ENCODE measurements at regions not wholly inside any gene's neighbourhood (a gene's known extent, or its start where the extent isn't known, plus 50 kb on each side); places are given as distances from the start of the nearest gene placed in this dataset.
"Not testable (repeated sequence)": the region's sequence is repeated elsewhere in the genome, so short reads cannot be mapped to it uniquely, and the experiment has no call there.

- H3K9me2 ChIP-seq (replicated peaks; ENCODE audit: insufficient read depth, low read length), result no peaks in the 10 kb centered on the region
- no peaks in the 10 kb centered on the region for H3K4me1 ChIP-seq (ENCODE audit: low read length)
- DNase-seq, result no peak
- H3K27ac ChIP-seq (ENCODE audit: low read length), result no peak overlapping the region
- H2AFZ ChIP-seq (ENCODE audit: low read length), result no peak overlapping the region
- H3K27me3 ChIP-seq (replicated peaks; ENCODE audit: insufficient read depth, low read length), result no peaks in the 10 kb centered on the region
- H3K36me3 ChIP-seq (replicated peaks; ENCODE audit: insufficient read depth, low read length), result no peaks in the 10 kb centered on the region
- no peaks in the 10 kb centered on the region for H3K9me3 ChIP-seq (replicated peaks; ENCODE audit: insufficient read depth, low read length)
- no peaks in the 10 kb centered on the region for H4K20me1 ChIP-seq (ENCODE audit: insufficient read depth, low read length)
- H3K79me2 ChIP-seq (ENCODE audit: low read length), result no peaks in the 10 kb centered on the region
- H3K9ac ChIP-seq (ENCODE audit: low read length), result no peak overlapping the region
- H3F3A ChIP-seq (ENCODE audit: insufficient read depth, low read length), result no peaks in the 10 kb centered on the region
- no peak overlapping the region for H3K4me2 ChIP-seq (ENCODE audit: low read depth, low read length)
- no peak for TF ChIP-seq CTCF (IDR thresholded peaks at IDR 0.05; ENCODE audit: low read length)
- TF ChIP-seq EZH2phosphoT487 (IDR thresholded peaks at IDR 0.05; ENCODE audit: low read length), result no peak
- no peak for TF ChIP-seq EZH2 (optimal IDR thresholded peaks at IDR 0.05; ENCODE audit: low read depth, low read length)
- no peak overlapping the region for H3K4me3 ChIP-seq (ENCODE audit: low read length)
Measured at GRCh38 chr2:67323209-67323991, 73.7 kb upstream of the ETAA1 start.

- H3K36me3 ChIP-seq (replicated peaks; ENCODE audit: insufficient read depth, low read length), result no peaks in the 10 kb centered on the region
- H4K20me1 ChIP-seq (ENCODE audit: insufficient read depth, low read length), result no peaks in the 10 kb centered on the region
- no peaks in the 10 kb centered on the region for H3K9me2 ChIP-seq (replicated peaks; ENCODE audit: insufficient read depth, low read length)
- no peak overlapping the region for H3K4me2 ChIP-seq (ENCODE audit: low read depth, low read length)
- H3K4me1 ChIP-seq (ENCODE audit: low read length), result no peaks in the 10 kb centered on the region
- H3K79me2 ChIP-seq (ENCODE audit: low read length), result no peaks in the 10 kb centered on the region
- no peaks in the 10 kb centered on the region for H3K9me3 ChIP-seq (replicated peaks; ENCODE audit: insufficient read depth, low read length)
- no peaks in the 10 kb centered on the region for H3F3A ChIP-seq (ENCODE audit: insufficient read depth, low read length)
- H3K9ac ChIP-seq (ENCODE audit: low read length), result no peak overlapping the region
- no peaks in the 10 kb centered on the region for H3K27me3 ChIP-seq (replicated peaks; ENCODE audit: insufficient read depth, low read length)
- H3K4me3 ChIP-seq (ENCODE audit: low read length), result no peak overlapping the region
- TF ChIP-seq EZH2phosphoT487 (IDR thresholded peaks at IDR 0.05; ENCODE audit: low read length), result no peak
- TF ChIP-seq CTCF (IDR thresholded peaks at IDR 0.05; ENCODE audit: low read length), result no peak
- no peak for TF ChIP-seq EZH2 (optimal IDR thresholded peaks at IDR 0.05; ENCODE audit: low read depth, low read length)
- no peak overlapping the region for H3K27ac ChIP-seq (ENCODE audit: low read length)
- no peak for DNase-seq
- no peak overlapping the region for H2AFZ ChIP-seq (ENCODE audit: low read length)
Measured at GRCh38 chr2:67329513-67329912, 67.6 kb upstream of the ETAA1 start.

GRCh38 chr2:67329951-67330350 is 67.2 kb upstream of the ETAA1 start:
- H3K9me2 ChIP-seq (replicated peaks; ENCODE audit: insufficient read depth, low read length), result no peaks in the 10 kb centered on the region
- H4K20me1 ChIP-seq (ENCODE audit: insufficient read depth, low read length), result no peaks in the 10 kb centered on the region
- no peaks in the 10 kb centered on the region for H3K27me3 ChIP-seq (replicated peaks; ENCODE audit: insufficient read depth, low read length)
- no peaks in the 10 kb centered on the region for H3K79me2 ChIP-seq (ENCODE audit: low read length)
- no peaks in the 10 kb centered on the region for H3K9me3 ChIP-seq (replicated peaks; ENCODE audit: insufficient read depth, low read length)
- no peak for DNase-seq
- no peaks in the 10 kb centered on the region for H3K4me1 ChIP-seq (ENCODE audit: low read length)
- H3K4me2 ChIP-seq (ENCODE audit: low read depth, low read length), result no peak overlapping the region
- H3K4me3 ChIP-seq (ENCODE audit: low read length), result no peak overlapping the region
- TF ChIP-seq EZH2phosphoT487 (IDR thresholded peaks at IDR 0.05; ENCODE audit: low read length) (no peak), EZH2 (optimal IDR thresholded peaks at IDR 0.05; ENCODE audit: low read depth, low read length) (no peak), CTCF (IDR thresholded peaks at IDR 0.05; ENCODE audit: low read length) (no peak)
- no peaks in the 10 kb centered on the region for H3K36me3 ChIP-seq (replicated peaks; ENCODE audit: insufficient read depth, low read length)
- no peak overlapping the region for H3K27ac ChIP-seq (ENCODE audit: low read length)
- H3K9ac ChIP-seq (ENCODE audit: low read length), result no peak overlapping the region
- no peaks in the 10 kb centered on the region for H3F3A ChIP-seq (ENCODE audit: insufficient read depth, low read length)
- H2AFZ ChIP-seq (ENCODE audit: low read length), result no peak overlapping the region

- not testable (repeated sequence) for H3K4me3 ChIP-seq (ENCODE audit: low read length); H3K36me3 ChIP-seq (replicated peaks; ENCODE audit: insufficient read depth, low read length); DNase-seq; H3K79me2 ChIP-seq (ENCODE audit: low read length); H4K20me1 ChIP-seq (ENCODE audit: insufficient read depth, low read length); H3K9ac ChIP-seq (ENCODE audit: low read length); H3K27ac ChIP-seq (ENCODE audit: low read length); H3K27me3 ChIP-seq (replicated peaks; ENCODE audit: insufficient read depth, low read length); H3K9me2 ChIP-seq (replicated peaks; ENCODE audit: insufficient read depth, low read length); H3K4me1 ChIP-seq (ENCODE audit: low read length); H3F3A ChIP-seq (ENCODE audit: insufficient read depth, low read length); H3K4me2 ChIP-seq (ENCODE audit: low read depth, low read length); H2AFZ ChIP-seq (ENCODE audit: low read length); H3K9me3 ChIP-seq (replicated peaks; ENCODE audit: insufficient read depth, low read length)
Measured at GRCh38 chr2:67331419-67332086, 65.6 kb upstream of the ETAA1 start.

Measured in MM.1S (cell line).